ENCODE measurements at regions not wholly inside any gene's neighbourhood (a gene's known extent, or its start where the extent isn't known, plus 50 kb on each side); places are given as distances from the start of the nearest gene placed in this dataset.
"Not testable (repeated sequence)": the region's sequence is repeated elsewhere in the genome, so short reads cannot be mapped to it uniquely, and the experiment has no call there.

DNA sequence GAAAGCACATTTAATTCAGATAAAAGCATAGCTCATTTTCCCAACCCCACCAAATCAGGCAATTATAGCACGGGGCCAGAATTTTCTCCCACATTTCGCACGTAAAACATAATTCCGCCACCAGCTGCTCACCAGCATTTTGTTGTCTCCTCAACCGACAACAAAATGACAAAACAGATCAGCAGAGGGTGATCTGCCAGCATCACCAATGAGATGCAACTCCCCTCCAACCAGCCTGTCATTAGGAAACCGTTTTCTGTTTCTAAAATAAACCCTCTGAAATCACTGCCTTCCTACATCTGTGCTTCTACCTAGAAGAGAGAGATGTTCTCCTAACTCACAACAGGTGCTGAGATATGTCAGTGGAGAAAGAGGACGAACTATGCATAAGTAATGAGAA lies 654.8 kb upstream of the CPEB2 start (continued):
- TF ChIP-seq, protein P1, sequence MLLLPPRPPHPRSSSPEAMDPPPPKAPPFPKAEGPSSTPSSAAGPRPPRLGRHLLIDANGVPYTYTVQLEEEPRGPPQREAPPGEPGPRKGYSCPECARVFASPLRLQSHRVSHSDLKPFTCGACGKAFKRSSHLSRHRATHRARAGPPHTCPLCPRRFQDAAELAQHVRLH (tag by site-specific recombination; IDR thresholded peaks at IDR 0.05), result no peak
- TF ChIP-seq ZNF391 (tag by site-specific recombination; IDR thresholded peaks at IDR 0.05; ENCODE audit: borderline replicate concordance, low read depth), result no peak

DNA sequence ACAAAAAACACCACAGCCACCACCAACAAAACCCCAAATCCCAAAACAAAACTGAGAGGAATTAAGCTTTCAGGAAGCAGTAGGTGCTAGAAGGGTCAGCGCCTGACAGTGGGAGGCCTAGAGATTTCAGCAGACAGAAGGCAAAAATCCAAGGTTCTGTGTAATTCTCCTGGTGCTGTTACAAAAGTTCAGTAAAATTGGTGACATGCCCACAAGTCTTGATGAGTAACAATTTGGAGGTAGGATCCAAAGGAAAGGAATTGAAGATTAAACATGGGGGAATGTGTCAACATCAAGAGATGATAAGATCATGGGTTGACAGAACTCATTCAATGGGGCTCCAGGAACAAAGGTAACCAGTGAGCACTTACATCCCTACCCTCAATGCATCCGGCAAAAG lies 653.8 kb upstream of the CPEB2 start:
- ChIA-PET CTCF (no interaction called here), POLR2A (no interaction called here)
- H3K4me1 ChIP-seq (ENCODE audit: control insufficient read depth, insufficient read depth, low read length), result no peaks in the 10 kb centered on the region
- H3K27ac ChIP-seq (ENCODE audit: extremely low read depth, low read depth, low read length), result no peak overlapping the region
- no peak overlapping the region for H3K4me3 ChIP-seq (ENCODE audit: low read depth, low read length)
- H3K9me3 ChIP-seq (ENCODE audit: control insufficient read depth, insufficient read depth, low read depth, low read length), result no peaks in the 10 kb centered on the region
- TF ChIP-seq SETDB1 (IDR thresholded peaks at IDR 0.05; ENCODE audit: insufficient read length, low read length) (no peak), ZNF610 (tag by site-specific recombination; IDR thresholded peaks at IDR 0.05; ENCODE audit: borderline replicate concordance) (no peak), ZNF16 (tag by site-specific recombination; IDR thresholded peaks at IDR 0.05; ENCODE audit: low read depth) (no peak), ZNF629 (tag by site-specific recombination; IDR thresholded peaks at IDR 0.05) (no peak), ZNF501 (tag by site-specific recombination; IDR thresholded peaks at IDR 0.05) (no peak), ZNF560 (tag by site-specific recombination; IDR thresholded peaks at IDR 0.05; ENCODE audit: borderline replicate concordance) (no peak), KLF9 (tag by site-specific recombination; IDR thresholded peaks at IDR 0.05; ENCODE audit: low read depth) (no peak), SCRT2 (tag by site-specific recombination; IDR thresholded peaks at IDR 0.05) (no peak), ZNF266 (tag by site-specific recombination; IDR thresholded peaks at IDR 0.05; ENCODE audit: low read depth) (no peak)
- TF ChIP-seq, protein P2, sequence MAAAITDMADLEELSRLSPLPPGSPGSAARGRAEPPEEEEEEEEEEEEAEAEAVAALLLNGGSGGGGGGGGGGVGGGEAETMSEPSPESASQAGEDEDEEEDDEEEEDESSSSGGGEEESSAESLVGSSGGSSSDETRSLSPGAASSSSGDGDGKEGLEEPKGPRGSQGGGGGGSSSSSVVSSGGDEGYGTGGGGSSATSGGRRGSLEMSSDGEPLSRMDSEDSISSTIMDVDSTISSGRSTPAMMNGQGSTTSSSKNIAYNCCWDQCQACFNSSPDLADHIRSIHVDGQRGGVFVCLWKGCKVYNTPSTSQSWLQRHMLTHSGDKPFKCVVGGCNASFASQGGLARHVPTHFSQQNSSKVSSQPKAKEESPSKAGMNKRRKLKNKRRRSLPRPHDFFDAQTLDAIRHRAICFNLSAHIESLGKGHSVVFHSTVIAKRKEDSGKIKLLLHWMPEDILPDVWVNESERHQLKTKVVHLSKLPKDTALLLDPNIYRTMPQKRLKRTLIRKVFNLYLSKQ (tag by site-specific recombination; IDR thresholded peaks at IDR 0.05; ENCODE audit: borderline replicate concordance), result no peak
- TF ChIP-seq, protein P3, sequence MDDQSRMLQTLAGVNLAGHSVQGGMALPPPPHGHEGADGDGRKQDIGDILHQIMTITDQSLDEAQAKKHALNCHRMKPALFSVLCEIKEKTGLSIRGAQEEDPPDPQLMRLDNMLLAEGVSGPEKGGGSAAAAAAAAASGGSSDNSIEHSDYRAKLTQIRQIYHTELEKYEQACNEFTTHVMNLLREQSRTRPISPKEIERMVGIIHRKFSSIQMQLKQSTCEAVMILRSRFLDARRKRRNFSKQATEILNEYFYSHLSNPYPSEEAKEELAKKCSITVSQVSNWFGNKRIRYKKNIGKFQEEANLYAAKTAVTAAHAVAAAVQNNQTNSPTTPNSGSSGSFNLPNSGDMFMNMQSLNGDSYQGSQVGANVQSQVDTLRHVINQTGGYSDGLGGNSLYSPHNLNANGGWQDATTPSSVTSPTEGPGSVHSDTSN (CRISPR knock-in tag; IDR thresholded peaks at IDR 0.05), result no peak
- TF ChIP-seq, protein P4, sequence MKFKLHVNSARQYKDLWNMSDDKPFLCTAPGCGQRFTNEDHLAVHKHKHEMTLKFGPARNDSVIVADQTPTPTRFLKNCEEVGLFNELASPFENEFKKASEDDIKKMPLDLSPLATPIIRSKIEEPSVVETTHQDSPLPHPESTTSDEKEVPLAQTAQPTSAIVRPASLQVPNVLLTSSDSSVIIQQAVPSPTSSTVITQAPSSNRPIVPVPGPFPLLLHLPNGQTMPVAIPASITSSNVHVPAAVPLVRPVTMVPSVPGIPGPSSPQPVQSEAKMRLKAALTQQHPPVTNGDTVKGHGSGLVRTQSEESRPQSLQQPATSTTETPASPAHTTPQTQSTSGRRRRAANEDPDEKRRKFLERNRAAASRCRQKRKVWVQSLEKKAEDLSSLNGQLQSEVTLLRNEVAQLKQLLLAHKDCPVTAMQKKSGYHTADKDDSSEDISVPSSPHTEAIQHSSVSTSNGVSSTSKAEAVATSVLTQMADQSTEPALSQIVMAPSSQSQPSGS (tag by site-specific recombination; IDR thresholded peaks at IDR 0.05; ENCODE audit: low read depth), result no peak
- TF ChIP-seq, protein P5, sequence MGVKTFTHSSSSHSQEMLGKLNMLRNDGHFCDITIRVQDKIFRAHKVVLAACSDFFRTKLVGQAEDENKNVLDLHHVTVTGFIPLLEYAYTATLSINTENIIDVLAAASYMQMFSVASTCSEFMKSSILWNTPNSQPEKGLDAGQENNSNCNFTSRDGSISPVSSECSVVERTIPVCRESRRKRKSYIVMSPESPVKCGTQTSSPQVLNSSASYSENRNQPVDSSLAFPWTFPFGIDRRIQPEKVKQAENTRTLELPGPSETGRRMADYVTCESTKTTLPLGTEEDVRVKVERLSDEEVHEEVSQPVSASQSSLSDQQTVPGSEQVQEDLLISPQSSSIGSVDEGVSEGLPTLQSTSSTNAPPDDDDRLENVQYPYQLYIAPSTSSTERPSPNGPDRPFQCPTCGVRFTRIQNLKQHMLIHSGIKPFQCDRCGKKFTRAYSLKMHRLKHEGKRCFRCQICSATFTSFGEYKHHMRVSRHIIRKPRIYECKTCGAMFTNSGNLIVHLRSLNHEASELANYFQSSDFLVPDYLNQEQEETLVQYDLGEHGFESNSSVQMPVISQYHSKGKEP (tag by site-specific recombination; IDR thresholded peaks at IDR 0.05), result no peak
- H3K36me3 ChIP-seq (ENCODE audit: control insufficient read depth in 2 of 2, insufficient read depth in 1 of 2, low read length in 2 of 2), result no peaks in the 10 kb centered on the region

DNA sequence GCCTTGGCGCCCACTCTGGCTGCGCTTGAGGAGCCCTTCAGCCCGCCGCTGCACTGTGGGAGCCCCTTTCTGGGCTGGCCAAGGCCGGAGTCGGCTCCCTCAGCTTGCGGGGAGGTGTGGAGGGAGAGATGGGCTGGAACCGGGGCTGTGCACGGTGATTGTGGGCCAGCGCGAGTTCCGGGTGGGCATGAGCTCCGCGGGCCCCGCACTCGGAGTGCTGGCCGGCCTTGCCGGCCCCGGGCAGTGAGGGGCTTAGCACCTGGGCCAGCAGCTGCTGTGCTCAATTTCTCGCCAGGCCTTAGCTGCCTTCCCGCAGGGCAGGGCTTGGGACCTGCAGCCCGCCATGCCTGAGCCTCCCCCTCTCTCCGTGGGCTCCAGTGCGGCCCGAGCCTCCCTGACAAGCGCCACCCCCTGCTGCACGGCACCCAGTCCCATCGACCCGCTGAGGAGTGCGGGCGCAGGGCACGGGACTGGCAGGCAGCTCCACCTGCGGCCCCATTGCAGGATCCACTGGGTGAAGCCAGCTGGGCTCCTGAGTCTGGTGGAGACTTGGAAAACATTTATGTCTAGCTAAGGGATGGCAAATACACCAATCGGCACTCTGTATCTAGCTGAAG lies 643.6 kb upstream of the CPEB2 start:
- H3K4me3 ChIP-seq (ENCODE audit: low read depth, low read length); POLR2A ChIA-PET; CTCF ChIA-PET; H3K27ac ChIP-seq (ENCODE audit: extremely low read depth, low read depth, low read length); H3K9me3 ChIP-seq (ENCODE audit: control insufficient read depth, insufficient read depth, low read depth, low read length); H3K4me1 ChIP-seq (ENCODE audit: control insufficient read depth, insufficient read depth, low read length); H3K36me3 ChIP-seq (ENCODE audit: control insufficient read depth in 2 of 2, insufficient read depth in 1 of 2, low read length in 2 of 2): not testable (repeated sequence)

Measured in HEK293 (cell line).